HG03159 (cell line): ENCODE measurements at regions not wholly inside any gene's neighbourhood (a gene's known extent, or its start where the extent isn't known, plus 50 kb on each side); places are given as distances from the start of the nearest gene placed in this dataset.
"Not testable (repeated sequence)": the region's sequence is repeated elsewhere in the genome, so short reads cannot be mapped to it uniquely, and the experiment has no call there.

Experiments used
- ATAC-seq: cut with Tn5 transposase; IDR thresholded peaks from one replicate; pipeline ENCODE4 v1.9.1; 2021; ENCODE audit warnings: mild to moderate bottlenecking, moderate library complexity; ENCODE audit not compliant: unreplicated experiment

GRCh38 chr5:29231154-29231553 is 1962.3 kb upstream of the CDH6 start:
- ATAC-seq = no peak

- ATAC-seq = no peak
Observed at GRCh38 chr5:29230591-29230990, 1962.9 kb upstream of the CDH6 start.

DNA sequence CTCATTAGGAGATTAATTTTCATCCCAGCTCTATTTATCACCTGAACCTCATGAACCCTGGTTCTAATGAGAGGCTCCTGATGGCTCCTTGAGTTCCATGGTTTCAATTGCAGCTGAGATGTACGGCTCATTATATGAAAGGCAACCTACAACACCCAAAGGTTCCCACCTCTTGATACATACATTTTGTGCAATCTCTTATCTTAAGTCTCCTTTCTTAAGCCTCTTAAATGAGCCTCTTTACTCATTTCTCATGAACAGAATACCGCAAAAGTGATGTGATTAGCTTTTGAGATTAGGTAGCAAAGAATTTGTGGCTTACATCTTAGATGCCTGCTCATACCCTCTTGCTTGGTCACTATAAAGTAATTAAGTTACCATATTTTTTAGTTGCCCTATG is 1964.0 kb upstream of the CDH6 start:
- no peak for ATAC-seq

DNA sequence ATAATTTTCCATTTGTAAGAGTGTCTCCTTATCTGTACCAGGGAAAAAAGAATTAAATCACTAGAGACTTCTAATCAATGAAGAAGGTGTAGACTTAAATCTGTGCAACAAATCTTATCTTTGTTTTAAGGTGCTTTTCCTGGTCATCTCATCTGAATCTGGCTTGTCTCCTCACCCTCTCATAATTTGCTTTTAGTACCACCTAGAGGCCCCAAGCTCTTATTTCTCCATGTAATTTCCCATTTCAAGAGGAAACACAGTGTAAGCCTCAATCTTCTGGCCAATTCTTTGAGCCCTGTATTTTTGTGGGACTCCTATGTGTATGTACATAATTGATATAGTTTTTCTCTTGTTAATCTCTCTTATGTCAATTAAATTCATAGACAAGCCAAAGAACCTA is 1975.3 kb upstream of the CDH6 start:
- ATAC-seq = no peak

GRCh38 chr5:29214839-29215238 is 1978.6 kb upstream of the CDH6 start:
- no peak for ATAC-seq

GRCh38 chr5:29213475-29213874 is 1980.0 kb upstream of the CDH6 start:
- no peak for ATAC-seq

- ATAC-seq = no peak
Observed at GRCh38 chr5:29208024-29208423, 1985.5 kb upstream of the CDH6 start.

DNA sequence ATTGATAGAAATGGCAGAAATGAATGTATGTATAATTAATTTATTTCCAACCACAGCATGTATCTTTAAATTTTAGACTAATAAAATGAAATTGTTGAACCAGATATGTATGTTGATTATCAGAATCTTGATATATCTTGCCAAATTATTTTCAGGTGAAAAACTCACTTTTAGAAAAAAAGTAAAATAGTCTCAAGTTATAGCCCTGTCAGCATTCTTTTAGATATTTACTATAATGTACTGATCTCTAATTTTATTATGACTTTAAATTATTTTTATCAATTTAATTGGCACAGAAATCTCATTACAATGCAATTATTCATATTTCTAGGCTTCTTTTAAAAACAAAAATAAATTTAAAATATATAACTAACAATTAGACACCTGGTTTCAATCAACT is 1990.4 kb upstream of the CDH6 start:
- no peak for ATAC-seq

DNA sequence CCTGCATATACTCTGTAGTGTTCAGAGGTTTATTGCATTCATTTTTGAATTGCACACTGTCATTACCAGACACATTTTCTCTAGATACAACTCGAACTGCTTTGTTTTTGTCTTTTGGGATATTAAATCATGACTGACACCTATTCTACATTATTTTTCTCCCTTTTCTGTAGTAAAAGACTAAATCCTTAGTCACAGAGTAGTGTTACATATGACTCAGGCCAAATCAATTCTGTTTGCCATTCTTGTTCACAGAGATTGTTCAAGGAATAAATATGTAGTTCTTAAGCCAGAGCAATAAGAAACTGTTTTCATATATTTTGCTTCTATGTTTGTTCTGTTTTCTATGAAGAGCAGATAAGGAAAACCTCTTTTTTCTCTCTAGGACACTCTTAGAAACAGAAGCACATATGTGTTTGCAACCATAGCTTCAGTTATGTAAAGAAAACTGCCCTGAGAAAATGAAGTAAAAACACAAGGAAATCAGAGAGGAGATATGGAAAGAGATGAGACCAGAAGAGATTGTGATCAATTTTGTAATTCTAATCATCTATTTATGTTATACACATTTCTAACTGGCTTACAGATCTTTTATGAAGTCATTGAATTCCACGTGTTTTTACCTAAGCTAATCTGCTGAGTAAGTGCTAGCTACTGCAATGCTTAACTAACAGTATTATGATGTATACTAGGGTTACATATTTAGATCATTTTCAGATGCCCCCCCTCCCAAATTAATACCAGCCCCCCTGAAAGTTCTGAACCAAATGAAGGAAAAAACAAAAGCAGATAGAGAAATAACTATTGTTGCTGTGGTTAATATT is 1995.6 kb upstream of the CDH6 start:
- no peak for ATAC-seq

GRCh38 chr5:29193972-29194371 is 1999.5 kb upstream of the CDH6 start:
- ATAC-seq = no peak

DNA sequence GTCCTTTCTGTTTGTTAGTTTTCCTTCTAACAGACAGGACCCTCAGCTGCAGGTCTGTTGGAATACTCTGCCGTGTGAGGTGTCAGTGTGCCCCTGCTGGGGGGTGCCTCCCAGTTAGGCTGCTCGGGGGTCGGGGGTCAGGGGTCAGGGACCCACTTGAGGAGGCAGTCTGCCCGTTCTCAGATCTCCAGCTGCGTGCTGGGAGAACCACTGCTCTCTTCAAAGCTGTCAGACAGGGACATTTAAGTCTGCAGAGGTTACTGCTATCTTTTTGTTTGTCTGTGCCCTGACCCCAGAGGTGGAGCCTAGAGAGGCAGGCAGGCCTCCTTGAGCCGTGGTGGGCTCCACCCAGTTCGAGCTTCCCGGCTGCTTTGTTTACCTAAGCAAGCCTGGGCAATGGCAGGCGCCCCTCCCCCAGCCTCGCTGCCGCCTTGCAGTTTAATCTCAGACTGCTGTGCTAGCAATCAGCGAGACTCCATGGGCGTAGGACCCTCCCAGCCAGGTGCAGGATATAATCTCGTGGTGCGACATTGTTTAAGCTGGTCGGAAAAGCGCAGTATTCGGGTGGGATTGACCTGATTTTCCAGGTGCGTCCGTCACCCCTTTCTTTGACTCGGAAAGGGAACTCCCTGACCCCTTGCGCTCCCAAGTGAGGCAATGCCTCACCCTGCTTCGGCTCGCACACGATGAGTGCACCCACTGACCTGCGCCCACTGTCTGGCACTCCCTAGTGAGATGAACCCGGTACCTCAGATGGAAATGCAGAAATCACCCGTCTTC is 2002.0 kb upstream of the CDH6 start:
- ATAC-seq = not testable (repeated sequence)

DNA sequence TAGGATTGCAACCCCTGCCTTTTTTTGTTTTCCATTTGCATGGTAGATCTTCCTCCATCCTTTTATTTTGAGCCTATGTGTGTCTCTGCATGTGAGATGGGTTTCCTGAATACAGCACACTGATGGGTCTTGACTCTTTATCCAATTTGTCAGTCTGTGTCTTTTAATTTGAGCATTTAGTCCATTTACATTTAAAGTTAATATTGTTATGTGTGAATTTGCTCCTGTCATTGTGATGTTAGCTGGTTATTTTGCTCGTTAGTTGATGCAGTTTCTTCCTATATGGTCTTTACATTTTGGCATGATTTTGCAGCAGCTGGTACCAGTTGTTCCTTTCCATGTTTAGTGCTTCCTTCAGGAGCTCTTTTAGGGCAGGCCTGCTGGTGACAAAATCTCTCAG is 2003.1 kb upstream of the CDH6 start:
- ATAC-seq = not testable (repeated sequence)

DNA sequence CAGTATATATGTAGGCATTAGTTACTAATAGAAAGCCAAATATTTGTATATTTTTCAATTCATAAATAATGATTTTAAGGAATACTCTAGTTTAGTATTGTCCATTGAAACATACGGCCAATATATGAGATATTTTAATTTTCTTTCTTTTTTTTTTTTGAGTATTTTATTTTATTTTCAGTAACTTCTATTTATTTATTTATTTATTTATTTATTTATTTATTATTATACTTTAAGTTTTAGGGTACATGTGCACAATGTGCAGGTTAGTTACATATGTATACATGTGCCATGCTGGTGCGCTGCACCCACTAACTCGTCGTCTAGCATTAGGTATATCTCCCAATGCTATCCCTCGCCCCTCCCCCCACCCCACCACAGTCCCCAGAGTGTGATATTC is 2007.1 kb upstream of the CDH6 start:
- ATAC-seq = not testable (repeated sequence)

DNA sequence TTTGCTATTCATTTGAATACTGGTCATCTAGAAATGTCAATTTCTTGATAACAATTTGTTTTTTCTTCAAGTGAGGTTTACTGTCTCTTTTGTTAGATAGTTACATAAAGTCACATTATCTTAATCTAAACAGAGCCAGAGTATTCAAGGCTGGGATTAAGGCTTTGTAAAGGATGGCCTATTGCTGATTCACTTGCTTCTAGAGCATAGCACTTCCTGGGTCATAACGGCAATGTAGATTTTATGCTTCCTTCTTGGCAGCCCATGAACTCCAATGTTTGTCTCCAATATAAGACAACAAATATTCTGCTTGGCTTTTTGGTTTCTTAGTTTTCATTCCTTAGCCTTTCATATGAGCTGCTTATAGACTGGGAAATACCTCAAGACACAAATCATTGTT is 2007.9 kb upstream of the CDH6 start:
- ATAC-seq = no peak

DNA sequence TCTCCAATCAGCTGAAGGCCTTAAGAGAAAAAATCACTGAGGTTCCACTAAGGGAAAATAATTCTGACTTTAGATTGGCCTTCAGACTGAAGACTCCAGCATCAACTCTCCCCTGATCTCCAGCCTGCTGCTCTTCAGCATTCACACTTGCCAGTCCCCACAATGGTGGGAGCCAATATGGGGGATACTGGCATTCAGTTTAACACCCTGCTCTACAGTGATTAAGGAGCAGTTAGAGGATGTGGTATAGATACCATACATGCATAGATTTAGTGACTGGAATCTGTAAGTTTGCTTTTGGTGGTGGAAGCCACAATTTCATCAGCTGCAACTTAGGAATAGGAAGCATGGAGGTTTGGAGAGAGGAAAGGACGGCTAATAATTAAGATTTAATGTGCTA is 2017.7 kb upstream of the CDH6 start:
- ATAC-seq = no peak

DNA sequence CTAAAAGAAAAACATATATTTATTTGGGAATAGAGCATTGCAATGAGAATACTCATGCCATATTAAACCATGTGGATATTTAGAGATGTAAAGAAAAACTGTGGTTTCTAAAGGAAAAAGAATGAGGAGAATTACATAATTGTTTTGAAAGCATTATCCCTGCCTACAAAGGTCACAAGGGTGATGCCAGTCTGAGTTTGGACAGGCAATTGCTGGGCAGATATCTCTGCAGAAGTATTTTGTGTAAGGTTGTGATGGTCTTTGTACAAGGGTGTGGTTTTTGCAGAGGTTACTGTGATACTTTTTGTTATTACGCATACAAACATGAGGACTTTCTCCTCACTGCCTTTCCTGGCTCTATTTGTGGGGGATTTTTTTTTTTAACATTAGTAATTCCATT is 2022.9 kb upstream of the CDH6 start:
- no peak for ATAC-seq

GRCh38 chr5:29169886-29170285 is 2023.6 kb upstream of the CDH6 start:
- no peak for ATAC-seq

DNA sequence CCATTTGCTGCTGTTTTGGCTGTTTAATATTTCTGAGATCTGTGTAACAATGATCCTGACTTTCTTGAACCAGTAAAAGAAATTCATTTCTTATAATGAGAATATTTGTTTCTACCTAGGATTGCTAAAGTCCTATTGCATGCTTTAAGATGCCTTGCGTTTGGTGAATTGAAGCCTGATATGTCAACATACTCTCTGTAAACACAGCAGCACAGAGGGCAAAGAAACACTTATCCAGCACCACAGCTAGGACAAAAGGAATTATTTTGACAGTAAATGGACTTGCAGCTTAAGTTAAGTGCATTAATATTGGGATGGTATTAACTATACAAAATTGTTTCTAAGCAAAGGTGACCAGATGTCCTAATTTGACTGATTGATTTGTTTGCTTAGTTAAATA is 2031.2 kb upstream of the CDH6 start:
- ATAC-seq = no peak

DNA sequence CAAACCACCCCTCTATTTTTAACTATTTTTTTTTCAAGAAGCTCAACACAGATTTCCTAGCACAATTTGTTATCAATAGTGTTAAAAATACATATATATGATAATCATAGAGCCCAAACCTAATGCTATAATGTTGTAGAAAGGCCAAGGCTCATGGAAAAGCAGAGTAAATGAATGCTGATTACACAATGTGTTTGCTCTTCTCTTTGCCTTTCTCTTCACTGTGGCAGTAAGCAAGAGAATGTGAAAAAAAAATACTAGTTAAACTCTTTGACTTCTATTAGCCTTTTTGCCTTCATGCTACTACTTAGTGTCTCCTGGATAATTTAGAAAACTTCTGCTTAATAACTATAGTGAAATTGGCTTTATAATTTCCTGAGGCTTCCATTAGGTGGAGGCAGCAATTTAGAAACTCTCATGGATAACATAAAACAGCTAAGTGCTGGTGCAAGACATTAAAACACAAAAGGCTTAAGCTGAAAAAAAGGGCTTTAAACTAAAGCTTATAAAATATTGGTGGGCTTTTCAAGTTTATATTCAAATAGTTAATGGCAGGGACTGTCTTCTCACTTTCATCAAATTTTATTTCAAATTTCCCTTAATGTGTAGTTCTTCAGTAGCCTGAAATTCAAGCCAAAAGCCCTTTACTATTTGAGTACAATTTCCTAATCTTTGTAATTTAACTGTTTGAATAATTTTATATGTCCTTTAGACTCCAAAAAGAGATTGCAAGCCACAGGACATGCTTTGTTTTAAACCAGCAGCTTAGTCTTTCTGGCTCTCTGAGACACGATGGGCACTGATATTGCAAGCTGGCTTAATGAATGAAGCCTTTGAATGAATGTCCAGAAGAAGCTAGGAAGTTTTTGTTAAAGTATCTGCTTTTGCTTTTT is 2031.8 kb upstream of the CDH6 start:
- ATAC-seq = no peak

- ATAC-seq = no peak
Observed at GRCh38 chr5:29157975-29158374, 2035.5 kb upstream of the CDH6 start.

DNA sequence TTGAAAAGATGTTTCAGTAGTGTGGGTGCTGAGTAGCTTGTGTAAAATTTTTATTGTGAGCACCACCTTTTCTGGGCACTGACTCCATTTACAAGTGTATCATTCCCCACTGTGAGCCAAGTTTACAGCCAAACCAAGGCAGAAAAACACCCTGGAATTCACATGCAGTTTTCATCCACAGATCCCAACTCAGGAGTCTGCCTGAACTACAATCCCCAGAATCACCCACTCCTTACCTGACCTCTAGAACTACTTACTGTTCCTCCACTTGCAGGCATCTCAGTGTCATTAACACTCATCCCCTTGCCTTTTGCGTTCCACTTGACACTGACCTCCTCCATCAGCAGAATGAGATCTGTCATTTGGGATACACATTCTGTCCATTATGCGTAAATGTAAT is 2042.6 kb upstream of the CDH6 start:
- no peak for ATAC-seq
